Endothelial cell of umbilical vein (primary cell): ENCODE measurements at regions not wholly inside any gene's neighbourhood (a gene's known extent, or its start where the extent isn't known, plus 50 kb on each side); places are given as distances from the start of the nearest gene placed in this dataset.

Experiments
- BruUV-seq: library from RNA; stranded (reverse); fragments of 400-500 nt; replicated peaks from 2 replicates; lab custom pipeline; 2021; lab: Mats Ljungman, UMichigan
- CTCF ChIA-PET: fragments of 300-600, 350-600 bp; sonication (Branson Sonifier 250); formaldehyde crosslinking; loops from one replicate; lab custom pipeline; 2021; ENCODE audit warnings: antibody characterized with exemption, inconsistent platforms; lab: Charles Lee
- POLR2A ChIA-PET: fragments of 300-600, 350-600 bp; sonication (Branson Sonifier 250); formaldehyde crosslinking; loops from one replicate; lab custom pipeline; 2021; ENCODE audit warnings: antibody characterized with exemption, inconsistent platforms; lab: Charles Lee
- DNase-seq: peaks from one replicate; pipeline ENCODE4 v3.0.0-alpha.2; 2011; ENCODE audit warnings: low read depth, low spot score
- FAIRE-seq: peaks from 2 replicates; lab custom pipeline; 2011; peaks lifted over from hg19 to GRCh38; lab: Jason Lieb, UNC
- H2AFZ ChIP-seq: 2 replicates; pipeline ENCODE4 v1.6.0; 2012; ENCODE audit warnings: low read depth, low read length, control low read depth, inconsistent platforms
- H3K27ac ChIP-seq: 2 replicates; pipeline ENCODE4 v1.5.1; 2011; ENCODE audit warnings: low read depth, mild to moderate bottlenecking, control low read depth, low read length, moderate library complexity; ENCODE audit not compliant: insufficient read depth
- H3K27me3 ChIP-seq, 2 experiments: 2 replicates each; pipeline versions ENCODE4 v1.6.0 to v1.6.1; 2011; ENCODE audit warnings: low read length in 2 of 2, mixed read lengths in 1 of 2; ENCODE audit not compliant: control insufficient read depth in 2 of 2, insufficient read depth in 2 of 2
- H3K36me3 ChIP-seq, 2 experiments: 2 replicates in 1 of 2; 3 replicates in 1 of 2; pipeline ENCODE4 v1.5.1; 2011; ENCODE audit warnings: low read length in 2 of 2, mild to moderate bottlenecking in 1 of 2, moderate library complexity in 1 of 2; ENCODE audit not compliant: control insufficient read depth in 2 of 2, insufficient read depth in 2 of 2; ENCODE audit errors: extremely low read depth in 1 of 2
- H3K4me1 ChIP-seq: 3 replicates; pipeline ENCODE4 v1.5.1; 2011; ENCODE audit warnings: mild to moderate bottlenecking, low read length; ENCODE audit not compliant: control insufficient read depth, insufficient read depth; ENCODE audit errors: extremely low read depth
- H3K4me2 ChIP-seq: 2 replicates; pipeline ENCODE4 v1.6.1; 2011; ENCODE audit warnings: low read length, control low read depth, mixed read lengths; ENCODE audit not compliant: insufficient read depth
- H3K4me3 ChIP-seq, 3 experiments: fragments of 200-600 bp in 1 of 3; sonication (generic), shearing (Covaris generic) in 1 of 3; replicated peaks in 1 of 3; 2 replicates each; pipeline ENCODE4 v1.5.1; 2011 to 2016; ENCODE audit warnings: control low read depth in 3 of 3, low read length in 3 of 3, mild to moderate bottlenecking in 2 of 3, inconsistent platforms in 1 of 3, low read depth in 1 of 3, moderate library complexity in 1 of 3; ENCODE audit not compliant: insufficient read depth in 1 of 3
- H3K79me2 ChIP-seq: 2 replicates; pipeline ENCODE4 v1.6.0; 2012; ENCODE audit warnings: low read length, inconsistent platforms; ENCODE audit not compliant: control insufficient read depth, insufficient read depth
- H3K9ac ChIP-seq: replicated peaks from 2 replicates; pipeline ENCODE3; 2011; ENCODE audit warnings: low read length, control low read depth; ENCODE audit not compliant: insufficient read depth; ENCODE audit errors: extremely low read depth
- H3K9me1 ChIP-seq: replicated peaks from 3 replicates; pipeline ENCODE4 v1.6.0; 2011; ENCODE audit warnings: mild to moderate bottlenecking, low read length; ENCODE audit not compliant: control insufficient read depth, insufficient read depth; ENCODE audit errors: extremely low read depth
- H3K9me3 ChIP-seq: replicated peaks from 2 replicates; pipeline ENCODE4 v1.5.1; 2012; ENCODE audit warnings: low read length, inconsistent platforms; ENCODE audit not compliant: control insufficient read depth, insufficient read depth
- H4K20me1 ChIP-seq: replicated peaks from 2 replicates; pipeline ENCODE3; 2011; ENCODE audit warnings: mild to moderate bottlenecking, low read length; ENCODE audit not compliant: control insufficient read depth, insufficient read depth; ENCODE audit errors: extremely low read depth
- EZH2 ChIP-seq: IDR thresholded peaks from 2 replicates; pipeline ENCODE4 v1.6.1; 2012; ENCODE audit warnings: borderline replicate concordance, low read depth, mild to moderate bottlenecking, moderate library complexity, low read length, inconsistent platforms; ENCODE audit not compliant: severe bottlenecking
- FOS ChIP-seq: IDR thresholded peaks from 2 replicates; pipeline ENCODE4 v1.6.1; 2011; ENCODE audit warnings: mild to moderate bottlenecking, low read length, moderate library complexity, borderline replicate concordance; ENCODE audit not compliant: insufficient read depth
- GATA2 ChIP-seq: IDR thresholded peaks from 2 replicates; pipeline ENCODE4 v1.7.0; 2011; ENCODE audit warnings: low read depth, mild to moderate bottlenecking, moderate library complexity, mixed read lengths, low read length; ENCODE audit not compliant: insufficient read length, insufficient read depth
- JUN ChIP-seq: IDR thresholded peaks from 2 replicates; pipeline ENCODE4 v1.6.1; 2011; ENCODE audit warnings: borderline replicate concordance, low read depth; ENCODE audit not compliant: insufficient read length, insufficient read depth
- MYC ChIP-seq: IDR thresholded peaks from one replicate; pipeline ENCODE4 v1.6.1; 2011; ENCODE audit warnings: mild to moderate bottlenecking, low read depth, low read length
- POLR2A ChIP-seq: IDR thresholded peaks from 2 replicates; pipeline ENCODE4 v1.6.1; 2012; ENCODE audit warnings: low read depth, mild to moderate bottlenecking, control low read depth, low read length
- POLR2AphosphoS5 ChIP-seq: IDR thresholded peaks from 2 replicates; pipeline ENCODE4 v1.6.1; 2012; ENCODE audit warnings: low read depth, mild to moderate bottlenecking, control low read depth, low read length, moderate library complexity; ENCODE audit not compliant: insufficient read depth
- dilution Hi-C: fragments of 300-500 bp; cut with MboI; formaldehyde crosslinking; loops from one replicate; pipeline ENCODE4 v1.15.0; 2019; ENCODE audit warnings: low sequenced_read_pairs; ENCODE audit not compliant: extremely low pct_ligation_motif_present
- intact Hi-C: fragments of 100-400 bp; cut with micrococcal nuclease; formaldehyde crosslinking; loops from one replicate; pipeline ENCODE4 v1.10.0; 2022
- TF ChIP-seq, protein P1 (sequence below), 2 donors: IDR thresholded peaks; 1 replicate in 1 of 2; 2 replicates in 1 of 2; pipeline ENCODE4 v1.5.1; 2011; ENCODE audit warnings: low read length in 2 of 2, mild to moderate bottlenecking in 2 of 2, moderate library complexity in 2 of 2, control low read depth in 1 of 2, inconsistent platforms in 1 of 2, low read depth in 1 of 2; ENCODE audit not compliant: insufficient read depth in 1 of 2; ENCODE audit errors: extremely low read depth in 1 of 2
- TF ChIP-seq, protein P2 (sequence below): IDR thresholded peaks from 2 replicates; pipeline ENCODE4 v1.6.1; 2011; ENCODE audit not compliant: insufficient read depth, insufficient read length

DNA sequence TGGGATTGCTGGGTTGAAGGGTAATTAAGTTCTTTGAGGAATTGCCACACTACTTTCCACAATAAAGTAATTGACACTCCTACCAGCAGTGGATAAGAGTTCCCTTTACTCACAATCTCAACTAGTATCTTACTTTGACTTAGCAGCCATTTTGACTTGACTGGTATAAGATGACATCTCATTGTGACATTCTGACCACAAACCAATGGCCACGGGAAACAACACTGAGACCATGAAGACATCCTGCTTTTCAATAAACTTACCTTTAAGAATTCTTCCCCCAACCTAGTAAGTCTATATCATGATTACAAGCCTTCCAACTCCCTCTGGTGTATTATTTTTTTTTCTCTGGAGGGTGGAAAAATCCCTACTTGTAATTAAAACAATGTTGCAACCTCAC lies 66.9 kb upstream of the WDR1 start:
- Histone ChIP-seq H3K79me2 (no peaks in the 10 kb centered on the region), H3K36me3 (no peaks in the 10 kb centered on the region), H3K27me3 (no peaks in the 10 kb centered on the region), H3K4me3 (no peak overlapping the region), H3K9me1 (no peaks in the 10 kb centered on the region), H3K4me2 (no peak overlapping the region), H3K9ac (no peak overlapping the region), H2AFZ (no peak overlapping the region), H3K9me3 (no peaks in the 10 kb centered on the region), H4K20me1 (no peaks in the 10 kb centered on the region), H3K4me1 (peaks cover 18% of the 10 kb centered on the region), H3K27ac (no peak overlapping the region)
- no TSS peak for BruUV-seq
- ChIA-PET CTCF (no interaction called here), POLR2A (no interaction called here)
- TF ChIP-seq MYC, result no peak
- TF ChIP-seq, protein P1, sequence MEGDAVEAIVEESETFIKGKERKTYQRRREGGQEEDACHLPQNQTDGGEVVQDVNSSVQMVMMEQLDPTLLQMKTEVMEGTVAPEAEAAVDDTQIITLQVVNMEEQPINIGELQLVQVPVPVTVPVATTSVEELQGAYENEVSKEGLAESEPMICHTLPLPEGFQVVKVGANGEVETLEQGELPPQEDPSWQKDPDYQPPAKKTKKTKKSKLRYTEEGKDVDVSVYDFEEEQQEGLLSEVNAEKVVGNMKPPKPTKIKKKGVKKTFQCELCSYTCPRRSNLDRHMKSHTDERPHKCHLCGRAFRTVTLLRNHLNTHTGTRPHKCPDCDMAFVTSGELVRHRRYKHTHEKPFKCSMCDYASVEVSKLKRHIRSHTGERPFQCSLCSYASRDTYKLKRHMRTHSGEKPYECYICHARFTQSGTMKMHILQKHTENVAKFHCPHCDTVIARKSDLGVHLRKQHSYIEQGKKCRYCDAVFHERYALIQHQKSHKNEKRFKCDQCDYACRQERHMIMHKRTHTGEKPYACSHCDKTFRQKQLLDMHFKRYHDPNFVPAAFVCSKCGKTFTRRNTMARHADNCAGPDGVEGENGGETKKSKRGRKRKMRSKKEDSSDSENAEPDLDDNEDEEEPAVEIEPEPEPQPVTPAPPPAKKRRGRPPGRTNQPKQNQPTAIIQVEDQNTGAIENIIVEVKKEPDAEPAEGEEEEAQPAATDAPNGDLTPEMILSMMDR (IDR thresholded peaks at IDR 0.05; ENCODE audit: extremely low read depth in 1 of 2, insufficient read depth in 1 of 2, low read depth in 1 of 2, low read length in 2 of 2), result no peak
- no peak for TF ChIP-seq FOS
- no peak for TF ChIP-seq POLR2A
- DNase-seq (no peak), FAIRE-seq (no peak)
- intact Hi-C loops (no loop called here), dilution Hi-C loops (no loop called here)

DNA sequence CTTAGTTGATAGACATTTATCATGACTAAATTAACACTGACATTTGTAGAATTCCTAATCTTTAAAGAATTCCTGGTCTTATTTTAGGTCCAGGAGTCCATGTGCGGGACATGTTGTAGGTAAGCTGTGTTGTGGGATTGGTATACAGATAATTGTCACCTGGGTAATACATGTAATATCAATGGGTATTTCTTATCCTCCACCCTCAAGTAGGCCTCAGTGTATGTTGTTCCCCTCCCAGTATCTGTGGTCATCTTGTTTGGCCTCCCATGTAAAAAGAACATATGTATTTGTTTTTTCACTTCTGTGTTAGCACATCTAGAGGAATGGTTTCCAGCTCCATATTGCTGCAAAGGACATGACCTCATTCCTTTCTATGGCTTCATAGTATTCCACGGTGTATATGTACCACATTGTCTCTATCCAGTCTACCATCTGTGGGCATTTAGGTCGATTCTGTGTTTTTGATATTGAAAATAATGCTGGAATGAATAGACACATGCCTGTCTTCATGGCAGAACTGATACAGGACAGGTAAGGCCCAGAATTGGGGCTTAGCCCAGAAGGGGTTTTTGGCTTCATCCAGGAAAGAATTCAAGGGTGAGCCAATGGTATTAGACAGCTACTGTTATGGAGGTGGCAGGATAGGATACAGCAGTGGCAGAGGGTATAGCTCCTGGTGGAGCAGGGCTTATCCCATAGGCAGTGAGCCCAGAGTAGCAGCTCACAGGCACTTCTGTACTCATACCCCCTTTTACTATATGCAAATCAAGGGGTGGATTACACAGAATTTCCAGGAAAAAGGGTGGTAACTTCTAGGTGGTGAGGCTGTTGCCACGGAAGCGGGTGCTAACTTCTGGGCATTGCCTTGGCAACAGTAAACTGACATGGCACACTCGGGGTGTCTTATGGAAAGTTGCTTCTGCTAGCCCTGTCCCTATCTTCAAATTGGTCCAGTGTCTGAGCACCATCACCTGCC lies 66.1 kb upstream of the WDR1 start:
- DNase-seq (no peak), FAIRE-seq (no peak)
- Histone ChIP-seq H3K79me2 (no peaks in the 10 kb centered on the region), H3K27ac (peak overlapping the region; percentile 87), H4K20me1 (no peaks in the 10 kb centered on the region), H3K36me3 (no peaks in the 10 kb centered on the region), H3K9me3 (no peaks in the 10 kb centered on the region), H3K9ac (no peak overlapping the region), H3K4me1 (peaks cover 18% of the 10 kb centered on the region), H3K4me3 (no peak overlapping the region), H3K9me1 (no peaks in the 10 kb centered on the region), H3K4me2 (no peak overlapping the region), H3K27me3 (no peaks in the 10 kb centered on the region), H2AFZ (no peak overlapping the region)
- ChIA-PET POLR2A (no interaction called here), CTCF (interaction anchor here (0.7 to 1.9 kb wide), 7 partner anchors 10 to 344 kb away, joined by 3 to 16 read pairs (median 4); no protein-coding TSS in a partner anchor)
- intact Hi-C loops (no loop called here), dilution Hi-C loops (no loop called here)
- no TSS peak for BruUV-seq
- no peak for TF ChIP-seq POLR2A
- no peak for TF ChIP-seq JUN
- TF ChIP-seq FOS, result no peak
- no peak for TF ChIP-seq GATA2
- TF ChIP-seq, protein P2, sequence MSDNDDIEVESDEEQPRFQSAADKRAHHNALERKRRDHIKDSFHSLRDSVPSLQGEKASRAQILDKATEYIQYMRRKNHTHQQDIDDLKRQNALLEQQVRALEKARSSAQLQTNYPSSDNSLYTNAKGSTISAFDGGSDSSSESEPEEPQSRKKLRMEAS, result no peak
- no peak for TF ChIP-seq MYC
- TF ChIP-seq EZH2, result no peak
- TF ChIP-seq, protein P1 (IDR thresholded peaks at IDR 0.05; ENCODE audit: extremely low read depth in 1 of 2, insufficient read depth in 1 of 2, low read depth in 1 of 2, low read length in 2 of 2), result no peak
- no peak for TF ChIP-seq POLR2AphosphoS5
